ENCODE measurements at regions not wholly inside any gene's neighbourhood (a gene's known extent, or its start where the extent isn't known, plus 50 kb on each side); places are given as distances from the start of the nearest gene placed in this dataset.

DNA sequence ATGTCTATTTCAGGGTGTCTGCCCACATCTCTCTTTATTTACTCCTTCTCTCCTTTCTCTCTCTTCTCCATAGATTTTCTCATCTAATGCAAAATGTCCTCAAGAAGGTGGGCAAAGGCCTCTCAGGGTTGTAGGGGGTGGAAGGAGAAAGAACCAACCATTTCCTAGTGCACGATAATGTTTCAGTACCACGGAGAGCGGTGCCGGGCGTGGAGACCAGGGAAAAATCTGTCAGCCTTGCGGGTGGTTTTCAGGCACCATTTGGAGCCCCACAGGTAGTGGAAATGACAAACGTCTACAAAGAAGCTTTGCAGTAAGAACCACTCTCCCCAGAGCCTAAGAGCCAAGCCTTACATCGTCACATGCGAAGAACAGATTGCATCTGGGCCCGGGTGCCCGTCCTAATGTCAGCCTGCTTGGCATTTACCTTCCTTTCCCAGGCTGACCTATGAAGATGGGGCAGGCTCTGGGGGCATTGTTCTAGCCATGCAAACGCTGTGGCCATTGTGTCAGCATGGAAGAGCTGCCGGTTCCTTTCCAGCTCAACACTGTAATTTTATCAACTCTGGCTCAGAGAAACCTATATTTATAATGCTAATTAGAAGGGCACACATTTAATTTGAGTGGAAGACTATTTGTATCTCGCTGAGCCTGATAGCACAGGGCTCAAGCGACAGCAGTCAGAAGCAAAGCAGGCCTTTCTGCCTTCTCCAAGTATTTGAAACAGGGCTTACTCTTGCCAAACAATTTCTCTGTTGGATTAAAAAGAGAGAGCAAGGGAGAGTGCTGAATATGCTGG lies 430.1 kb upstream of the WWC1 start:
- TF ChIP-seq EZH2 (IDR thresholded peaks at IDR 0.05) (no peak), POLR2AphosphoS5 (IDR thresholded peaks at IDR 0.05; ENCODE audit: borderline replicate concordance, low read depth, low read length) (no peak)
